IPS-18c (cell line): ENCODE measurements at regions not wholly inside any gene's neighbourhood (a gene's known extent, or its start where the extent isn't known, plus 50 kb on each side); places are given as distances from the start of the nearest gene placed in this dataset.

Experiments
- H3K4me3 ChIP-seq: 2 replicates; pipeline ENCODE4 v1.7.0; 2013; ENCODE audit warnings: low read depth, mild to moderate bottlenecking, low read length, moderate library complexity; ENCODE audit not compliant: insufficient read depth
- H3K9me3 ChIP-seq: one replicate; pipeline ENCODE4 v1.6.1; 2013; ENCODE audit warnings: mild to moderate bottlenecking, low read length, moderate library complexity; ENCODE audit not compliant: control insufficient read depth, insufficient read depth

GRCh38 chr3:150084128-150084527, 113.4 kb upstream of the PFN2 start:
- no peak overlapping the region for H3K4me3 ChIP-seq
- H3K9me3 ChIP-seq: no peaks in the 10 kb centered on the region

GRCh38 chr3:150083655-150084042, 113.0 kb upstream of the PFN2 start:
- Histone ChIP-seq H3K4me3 (no peak overlapping the region), H3K9me3 (no peaks in the 10 kb centered on the region)

GRCh38 chr3:150082898-150083654, 112.4 kb upstream of the PFN2 start:
- no peaks in the 10 kb centered on the region for H3K9me3 ChIP-seq
- no peak overlapping the region for H3K4me3 ChIP-seq

GRCh38 chr3:150081084-150081483, 110.4 kb upstream of the PFN2 start:
- Histone ChIP-seq H3K9me3 (no peaks in the 10 kb centered on the region), H3K4me3 (no peak overlapping the region)

GRCh38 chr3:150080058-150080730, 109.5 kb upstream of the PFN2 start:
- H3K9me3 ChIP-seq: no peaks in the 10 kb centered on the region

GRCh38 chr3:150079029-150079739, 108.5 kb upstream of the PFN2 start:
- Histone ChIP-seq H3K4me3 (no peak overlapping the region), H3K9me3 (no peaks in the 10 kb centered on the region)

More at GRCh38 chr3:150080058-150080730, 109.5 kb upstream of the PFN2 start:
- no peak overlapping the region for H3K4me3 ChIP-seq

GRCh38 chr3:150077581-150078247, 107.0 kb upstream of the PFN2 start:
- H3K4me3 ChIP-seq: no peak overlapping the region
- H3K9me3 ChIP-seq: no peaks in the 10 kb centered on the region

- Histone ChIP-seq H3K4me3 (no peak overlapping the region), H3K9me3 (no peaks in the 10 kb centered on the region)
These were observed 106.4 kb upstream of the PFN2 start for GRCh38 chr3:150077107-150077506.

- Histone ChIP-seq H3K4me3 (no peak overlapping the region), H3K9me3 (no peaks in the 10 kb centered on the region)
These were observed 105.7 kb upstream of the PFN2 start for GRCh38 chr3:150076443-150076842.

GRCh38 chr3:150075417-150075865, 104.7 kb upstream of the PFN2 start:
- no peaks in the 10 kb centered on the region for H3K9me3 ChIP-seq
- H3K4me3 ChIP-seq: no peak overlapping the region

GRCh38 chr3:150074697-150075416, 104.2 kb upstream of the PFN2 start:
- Histone ChIP-seq H3K9me3 (no peaks in the 10 kb centered on the region), H3K4me3 (no peak overlapping the region)

GRCh38 chr3:150074277-150074676, 103.6 kb upstream of the PFN2 start:
- Histone ChIP-seq H3K9me3 (no peaks in the 10 kb centered on the region), H3K4me3 (no peak overlapping the region)

GRCh38 chr3:150073513-150073912, 102.8 kb upstream of the PFN2 start:
- Histone ChIP-seq H3K9me3 (no peaks in the 10 kb centered on the region), H3K4me3 (no peak overlapping the region)

GRCh38 chr3:150073031-150073430, 102.3 kb upstream of the PFN2 start:
- Histone ChIP-seq H3K4me3 (no peak overlapping the region), H3K9me3 (no peaks in the 10 kb centered on the region)

- H3K9me3 ChIP-seq: no peaks in the 10 kb centered on the region
- H3K4me3 ChIP-seq: no peak overlapping the region
These were observed 101.9 kb upstream of the PFN2 start for GRCh38 chr3:150072576-150072975.

- Histone ChIP-seq H3K9me3 (no peaks in the 10 kb centered on the region), H3K4me3 (no peak overlapping the region)
These were observed 99.6 kb upstream of the PFN2 start for GRCh38 chr3:150070271-150070670.

GRCh38 chr3:150069633-150070032, 98.9 kb upstream of the PFN2 start:
- no peak overlapping the region for H3K4me3 ChIP-seq
- H3K9me3 ChIP-seq: no peaks in the 10 kb centered on the region
